Fibroblast of skin of scalp (primary cell): ENCODE measurements at regions not wholly inside any gene's neighbourhood (a gene's known extent, or its start where the extent isn't known, plus 50 kb on each side); places are given as distances from the start of the nearest gene placed in this dataset.

Experiments used
- DNase-seq: peaks from one replicate; pipeline ENCODE4 v3.0.0-alpha.2; 2013

GRCh38 chr21:32132881-32133280, 146.0 kb downstream of the MIS18A start:
- no peak for DNase-seq

DNA sequence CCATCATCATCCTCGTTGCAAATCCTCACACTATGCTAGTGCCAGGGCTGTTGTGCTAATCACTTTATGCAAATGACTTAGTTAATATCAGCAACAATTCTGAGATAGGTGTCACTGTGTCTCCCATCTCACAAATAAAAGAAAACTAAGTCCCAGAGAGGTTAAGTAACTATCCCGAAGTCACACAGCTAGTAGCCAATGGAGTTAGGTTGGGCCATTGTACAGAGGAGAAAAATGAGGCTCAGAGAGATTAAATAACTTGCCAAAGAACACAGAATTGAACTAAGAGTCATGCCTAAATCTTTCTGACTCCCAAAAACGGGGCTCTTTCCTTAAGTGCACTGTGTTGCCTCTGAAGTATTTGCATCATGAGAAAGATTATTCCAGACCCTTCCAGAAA, 146.4 kb downstream of the MIS18A start:
- no peak for DNase-seq

- peak; percentile 49 for DNase-seq
Measured at GRCh38 chr21:32131960-32132359, 146.9 kb downstream of the MIS18A start.

- no peak for DNase-seq
Measured at GRCh38 chr21:32131164-32131563, 147.7 kb downstream of the MIS18A start.

GRCh38 chr21:32130031-32130891, 148.6 kb downstream of the MIS18A start:
- DNase-seq = no peak

DNA sequence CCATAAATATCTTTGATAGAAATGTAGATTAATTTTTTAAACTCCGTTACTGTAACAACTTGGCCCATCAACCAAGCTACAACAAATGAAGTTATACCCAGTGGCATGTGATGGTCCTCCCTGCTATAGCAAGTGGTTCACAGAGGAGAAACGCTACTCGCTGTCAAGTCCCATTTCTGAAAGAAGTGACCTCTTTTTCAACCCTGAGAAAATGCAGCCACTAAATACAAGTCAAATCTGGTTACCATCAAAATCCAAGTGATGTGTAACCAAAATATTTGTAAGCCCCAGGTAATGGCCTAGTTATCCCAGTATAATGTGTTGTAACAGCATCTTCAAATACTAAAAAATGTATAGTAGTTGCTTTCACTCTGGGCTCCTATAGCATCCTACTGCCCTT, 151.8 kb downstream of the MIS18A start:
- DNase-seq = no peak

DNA sequence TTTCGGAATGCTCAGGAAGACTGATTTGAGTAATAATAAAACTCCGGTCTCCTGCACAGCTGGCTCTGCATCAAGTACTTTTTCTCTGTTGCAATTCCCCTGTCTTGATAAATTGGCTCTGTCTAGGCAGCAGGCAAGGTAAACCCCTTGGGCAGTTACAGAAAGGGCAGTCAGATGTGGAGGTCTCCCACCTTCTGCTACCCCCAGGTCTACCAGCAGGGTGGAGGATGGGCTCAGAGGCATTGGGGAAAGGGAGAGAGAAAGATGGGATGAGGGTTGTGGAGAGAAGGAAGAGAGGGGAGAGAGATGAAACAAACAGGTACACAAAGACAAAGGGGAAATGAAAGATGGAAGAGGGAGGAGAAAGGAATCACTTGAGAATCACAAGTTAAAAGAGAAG, 156.8 kb downstream of the MIS18A start:
- no peak for DNase-seq

GRCh38 chr21:32120230-32120629, 158.6 kb downstream of the MIS18A start:
- no peak for DNase-seq

DNA sequence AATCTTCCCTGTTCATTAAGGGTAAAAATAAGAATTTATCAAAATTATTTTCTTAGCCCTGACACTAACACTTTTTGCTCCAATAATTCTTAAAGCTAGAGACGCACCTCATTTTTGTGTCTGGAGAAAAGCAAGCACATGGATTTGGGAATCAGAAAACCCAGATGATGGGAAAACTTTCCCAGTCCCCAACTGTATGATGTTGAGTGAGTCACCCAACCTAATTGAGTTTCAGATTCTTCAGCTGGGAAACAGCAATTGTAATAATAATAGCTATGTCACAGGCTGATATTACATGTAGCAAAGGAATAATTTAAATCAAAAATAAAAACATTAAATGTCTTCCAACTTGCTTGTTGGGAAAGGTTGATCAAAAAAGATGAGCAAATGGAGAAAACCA, 159.0 kb downstream of the MIS18A start:
- peak; percentile 40 for DNase-seq

- no peak for DNase-seq
Measured at GRCh38 chr21:32119389-32119788, 159.5 kb downstream of the MIS18A start.

- no peak for DNase-seq
Measured at GRCh38 chr21:32114419-32115035, 164.3 kb downstream of the MIS18A start.

- no peak for DNase-seq
Measured at GRCh38 chr21:32113486-32113885, 165.4 kb downstream of the MIS18A start.

DNA sequence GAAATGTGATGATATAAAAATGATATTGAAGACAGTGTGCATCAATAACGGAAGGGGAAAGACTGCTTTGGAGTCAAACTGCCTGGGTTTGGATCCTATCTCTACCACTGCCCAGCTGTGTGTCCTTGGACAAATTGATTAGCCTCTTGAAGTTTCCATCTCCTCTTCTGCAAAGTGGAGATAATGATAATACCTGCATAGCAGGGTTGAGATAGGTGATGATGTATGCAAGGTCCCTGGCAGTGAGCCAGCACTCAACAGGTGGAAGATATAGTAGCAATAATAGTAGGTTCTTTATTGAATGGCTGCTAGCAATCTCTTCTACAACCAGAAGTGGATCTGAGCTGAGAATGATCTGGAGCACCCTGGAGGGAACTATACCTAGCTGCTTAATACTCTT, 166.7 kb downstream of the MIS18A start:
- no peak for DNase-seq

DNA sequence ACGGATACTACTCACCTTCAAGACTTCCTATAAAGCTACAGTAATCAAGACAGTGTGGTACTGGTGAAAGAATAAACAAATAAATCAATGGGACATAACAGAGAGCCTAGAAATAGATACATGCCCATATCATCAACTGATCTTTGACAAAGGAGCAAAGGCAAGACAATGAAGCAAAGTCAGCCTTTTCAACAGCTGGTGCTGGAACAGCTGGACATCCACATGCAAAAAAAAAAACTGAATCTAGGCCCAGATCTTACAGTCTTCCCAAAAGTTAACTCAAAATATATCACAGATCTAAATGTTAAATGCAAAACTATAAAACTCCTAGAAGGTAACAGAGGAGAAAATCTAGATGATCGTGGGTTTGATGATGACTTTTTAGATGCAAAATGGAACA, 170.3 kb downstream of the MIS18A start:
- DNase-seq = no peak

DNA sequence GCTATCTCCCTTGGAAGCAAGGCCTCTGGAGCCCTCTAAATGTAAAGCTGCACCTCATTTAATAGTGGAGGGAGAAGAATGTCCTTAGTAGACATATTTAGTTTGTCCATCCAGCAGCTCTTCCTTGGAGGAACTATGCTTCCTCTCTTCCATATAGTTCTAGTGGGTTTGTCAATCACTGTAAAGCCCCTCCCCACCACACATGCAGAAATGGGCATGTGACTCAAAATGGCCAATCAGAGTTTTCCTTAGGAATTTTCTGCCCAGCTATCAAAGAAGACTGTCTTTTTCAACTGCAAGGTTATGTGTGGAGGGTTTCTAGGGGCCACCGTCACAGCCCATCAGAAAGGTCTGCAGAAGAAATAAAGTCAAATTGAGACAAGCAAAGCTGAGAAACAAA, 175.5 kb downstream of the MIS18A start:
- no peak for DNase-seq

- peak; percentile 83 for DNase-seq
Measured at GRCh38 chr21:32102426-32102825, 176.4 kb downstream of the MIS18A start.

DNA sequence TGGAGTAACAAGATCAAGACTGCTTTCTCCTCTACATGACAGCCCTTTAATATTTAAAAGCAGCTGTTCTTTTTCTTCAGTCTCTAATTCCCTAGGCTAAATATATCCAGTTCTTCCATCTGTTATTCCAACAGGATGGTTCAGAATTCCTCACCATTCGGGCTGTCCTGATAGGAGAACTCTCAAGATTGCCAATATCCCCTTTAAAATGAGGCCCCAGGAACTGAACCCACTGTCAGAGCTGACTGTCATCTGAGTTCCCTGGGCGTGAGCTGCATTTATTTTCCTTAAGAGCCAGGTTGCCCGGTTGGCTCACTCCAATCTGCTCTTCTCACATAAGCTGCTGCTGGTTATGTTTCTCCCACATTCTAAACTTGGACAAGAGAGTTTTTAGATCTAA, 177.6 kb downstream of the MIS18A start:
- no peak for DNase-seq

DNA sequence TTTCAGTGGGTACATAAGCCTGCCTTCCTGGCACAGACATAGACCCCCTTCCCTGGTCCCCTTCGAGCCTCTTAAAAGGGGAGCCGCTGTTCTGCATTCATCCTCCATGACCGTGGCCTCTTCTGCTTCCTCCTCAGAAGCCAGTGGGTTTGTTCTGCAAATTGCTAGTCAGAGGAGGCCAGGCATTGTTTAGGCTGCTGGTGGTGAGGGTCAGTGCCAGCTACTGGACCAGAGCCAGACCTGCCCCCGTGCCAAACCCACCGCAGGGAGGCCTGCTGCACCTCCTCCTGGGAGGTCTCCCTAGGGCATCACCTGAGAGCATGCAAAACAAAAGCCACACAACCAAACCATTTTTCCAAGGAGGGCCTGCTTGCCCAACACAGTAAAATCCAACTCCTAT, 178.4 kb downstream of the MIS18A start:
- no peak for DNase-seq

DNA sequence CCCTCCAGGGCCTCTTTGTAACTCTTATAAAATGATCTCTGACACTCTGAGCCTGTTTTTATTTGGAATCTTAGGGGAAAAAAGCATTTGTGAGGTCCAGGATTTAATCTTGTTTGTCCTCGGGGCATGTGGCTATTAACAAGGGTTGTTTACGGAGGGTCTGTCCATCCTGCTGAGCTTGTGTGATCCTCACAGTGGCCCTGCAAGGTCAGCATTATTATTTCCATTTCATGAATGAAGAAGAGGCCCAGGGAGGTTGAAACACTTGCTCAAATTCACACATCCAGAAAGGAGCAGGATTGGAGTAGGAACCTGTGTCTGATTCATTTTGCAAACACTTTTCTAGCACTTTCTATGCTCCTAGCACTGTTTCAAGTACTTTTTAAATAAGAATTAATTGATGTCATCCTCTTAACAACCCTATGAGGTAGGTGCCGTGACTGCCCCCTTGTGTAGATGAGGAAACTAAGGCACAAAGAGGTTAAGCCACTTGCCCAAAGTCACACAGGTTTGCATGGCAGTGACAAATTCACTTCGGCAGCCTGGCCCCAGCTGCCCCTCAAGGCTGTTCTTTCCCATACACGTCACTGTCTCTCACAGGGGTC, 178.9 kb downstream of the MIS18A start:
- peak; percentile 19 for DNase-seq

- peak; percentile 29 for DNase-seq
Measured at GRCh38 chr21:32096411-32096810, 182.4 kb downstream of the MIS18A start.

- DNase-seq = peak; percentile 60
Measured at GRCh38 chr21:32094804-32095203, 184.0 kb downstream of the MIS18A start.

- DNase-seq = no peak
Measured at GRCh38 chr21:32093646-32094462, 185.0 kb downstream of the MIS18A start.

DNA sequence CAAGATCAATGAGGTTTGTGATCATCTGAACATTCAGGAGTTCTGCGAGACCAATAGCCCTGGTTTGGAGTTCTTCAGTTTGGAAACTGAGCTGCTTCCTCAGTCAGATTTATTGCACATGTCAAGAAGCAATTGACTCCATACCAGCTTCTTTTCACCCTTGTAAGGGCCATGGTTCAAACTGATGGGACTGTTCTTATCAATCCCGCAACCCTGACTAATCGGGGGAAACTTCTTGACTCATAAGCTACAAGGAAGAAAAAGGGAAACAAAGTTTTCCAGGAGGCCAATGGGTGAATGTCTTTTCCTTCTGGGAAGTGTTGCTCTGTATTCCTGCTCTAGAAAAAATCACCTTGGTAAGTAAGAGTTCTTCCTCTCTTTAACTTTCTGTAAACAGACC, 187.9 kb downstream of the MIS18A start:
- no peak for DNase-seq
